Astrocyte (in vitro differentiated cells and primary cell): ENCODE measurements at regions not wholly inside any gene's neighbourhood (a gene's known extent, or its start where the extent isn't known, plus 50 kb on each side); places are given as distances from the start of the nearest gene placed in this dataset.

ENCODE experiments used
- CTCF ChIP-seq: IDR thresholded peaks from 2 replicates; pipeline ENCODE4 v1.5.1; 2011; ENCODE audit warnings: low read depth, mild to moderate bottlenecking, inconsistent platforms, low read length, moderate library complexity; ENCODE audit not compliant: insufficient read depth
- EZH2 ChIP-seq: IDR thresholded peaks from 2 replicates; pipeline ENCODE4 v1.6.1; 2012; ENCODE audit warnings: mild to moderate bottlenecking, low read length, inconsistent platforms; ENCODE audit not compliant: insufficient read depth

GRCh38 chr11:129302386-129303101, 73.1 kb upstream of the BARX2 start:
- TF ChIP-seq CTCF (no peak), EZH2 (no peak)
